ENCODE measurements at regions not wholly inside any gene's neighbourhood (a gene's known extent, or its start where the extent isn't known, plus 50 kb on each side); places are given as distances from the start of the nearest gene placed in this dataset.
"Not testable (repeated sequence)": the region's sequence is repeated elsewhere in the genome, so short reads cannot be mapped to it uniquely, and the experiment has no call there.

DNA sequence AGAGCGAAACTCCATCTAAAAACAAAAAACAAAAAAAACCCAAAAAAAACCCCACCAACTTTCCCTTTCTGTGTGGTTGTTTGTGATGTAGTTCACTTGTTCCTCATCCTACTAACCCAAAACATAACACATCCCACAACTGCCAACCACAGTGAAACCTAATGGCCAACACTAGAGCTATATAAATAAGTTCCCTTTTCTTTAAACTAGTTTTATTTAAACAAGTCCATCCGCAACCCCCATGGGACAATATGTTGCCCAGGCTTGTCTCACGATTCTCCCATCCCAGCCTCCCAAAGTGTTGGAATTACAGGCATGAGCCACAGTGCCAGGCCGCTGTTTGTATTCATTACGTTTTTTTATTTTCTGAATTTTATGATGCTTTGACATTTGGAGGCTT is 71.2 kb upstream of the ADGRE5 start:
- Histone ChIP-seq H3K4me3 (no peak overlapping the region), H3K9me3 (no peaks in the 10 kb centered on the region), H3K36me3 (replicated peaks in 1 of 2; ENCODE audit: insufficient read depth in 1 of 2, low read depth in 2 of 2) (no peaks in the 10 kb centered on the region), H3K27ac (no peak overlapping the region), H3K4me1 (no peaks in the 10 kb centered on the region), H3K27me3 (no peaks in the 10 kb centered on the region)
- ATAC-seq = no peak
- intact Hi-C loops (cut with DNase I) = no loop called here
- 67 to 70% methylated on average over 5 of the region's 5 CpGs for WGBS, 2 donors
- no peak for TF ChIP-seq POLR2A (IDR thresholded peaks at IDR 0.05)
- TF ChIP-seq, protein P1, sequence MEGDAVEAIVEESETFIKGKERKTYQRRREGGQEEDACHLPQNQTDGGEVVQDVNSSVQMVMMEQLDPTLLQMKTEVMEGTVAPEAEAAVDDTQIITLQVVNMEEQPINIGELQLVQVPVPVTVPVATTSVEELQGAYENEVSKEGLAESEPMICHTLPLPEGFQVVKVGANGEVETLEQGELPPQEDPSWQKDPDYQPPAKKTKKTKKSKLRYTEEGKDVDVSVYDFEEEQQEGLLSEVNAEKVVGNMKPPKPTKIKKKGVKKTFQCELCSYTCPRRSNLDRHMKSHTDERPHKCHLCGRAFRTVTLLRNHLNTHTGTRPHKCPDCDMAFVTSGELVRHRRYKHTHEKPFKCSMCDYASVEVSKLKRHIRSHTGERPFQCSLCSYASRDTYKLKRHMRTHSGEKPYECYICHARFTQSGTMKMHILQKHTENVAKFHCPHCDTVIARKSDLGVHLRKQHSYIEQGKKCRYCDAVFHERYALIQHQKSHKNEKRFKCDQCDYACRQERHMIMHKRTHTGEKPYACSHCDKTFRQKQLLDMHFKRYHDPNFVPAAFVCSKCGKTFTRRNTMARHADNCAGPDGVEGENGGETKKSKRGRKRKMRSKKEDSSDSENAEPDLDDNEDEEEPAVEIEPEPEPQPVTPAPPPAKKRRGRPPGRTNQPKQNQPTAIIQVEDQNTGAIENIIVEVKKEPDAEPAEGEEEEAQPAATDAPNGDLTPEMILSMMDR (IDR thresholded peaks at IDR 0.05) = no peak
- DNase-seq = no peak

DNA sequence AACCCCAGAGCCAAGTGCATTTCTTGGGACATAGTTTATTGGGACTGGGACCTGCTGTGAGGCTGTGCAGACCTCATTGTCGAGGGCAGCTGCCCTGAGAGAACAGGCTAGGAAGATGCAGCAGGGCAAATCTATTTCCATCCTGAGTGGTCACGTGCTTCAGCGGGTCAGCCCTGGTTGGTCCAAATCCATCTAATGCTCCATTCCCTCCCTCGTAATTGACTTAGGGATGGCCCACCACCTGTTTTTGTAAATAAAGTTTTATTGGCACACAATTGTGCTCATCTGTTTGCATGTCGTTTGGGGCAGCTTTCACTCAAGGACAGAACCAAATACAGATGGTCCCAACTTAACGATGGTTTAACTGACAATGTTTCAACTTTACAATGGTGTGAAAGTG is 75.5 kb upstream of the ADGRE5 start:
- no peak for ATAC-seq
- H3K36me3 ChIP-seq (replicated peaks in 1 of 2; ENCODE audit: insufficient read depth in 1 of 2, low read depth in 2 of 2) = no peaks in the 10 kb centered on the region
- TF ChIP-seq, protein P1 (IDR thresholded peaks at IDR 0.05) = no peak
- TF ChIP-seq POLR2A (IDR thresholded peaks at IDR 0.05) = no peak
- no peak for DNase-seq
- no peaks in the 10 kb centered on the region for H3K27me3 ChIP-seq
- no peaks in the 10 kb centered on the region for H3K4me1 ChIP-seq
- intact Hi-C loops (cut with DNase I) = no loop called here
- no peaks in the 10 kb centered on the region for H3K9me3 ChIP-seq
- H3K4me3 ChIP-seq = no peak overlapping the region
- H3K27ac ChIP-seq = no peak overlapping the region
- 50 to 55% methylated on average over 4 to 6 of the region's 6 CpGs for WGBS, 2 donors

DNA sequence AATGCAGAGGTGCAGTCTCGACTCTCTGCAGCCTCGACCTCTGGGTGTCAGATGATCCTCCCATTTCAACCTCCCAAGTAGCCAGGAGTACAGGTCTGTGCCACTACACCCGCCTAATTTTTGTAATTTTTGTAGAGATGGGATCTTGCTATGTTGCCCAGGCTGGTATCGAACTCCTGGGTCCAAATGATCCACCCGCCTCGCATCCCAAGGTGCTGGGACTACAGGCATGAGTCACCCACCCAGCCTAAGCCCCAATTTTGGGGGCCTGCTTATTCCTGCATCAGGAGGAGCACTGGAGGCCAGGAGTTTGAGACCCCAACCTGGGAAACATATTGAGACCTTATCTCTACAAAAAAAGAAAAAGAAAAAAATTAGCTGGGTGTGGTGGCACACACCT is 80.1 kb upstream of the ADGRE5 start:
- intact Hi-C loops (cut with DNase I) = no loop called here
- Histone ChIP-seq H3K27ac (no peak overlapping the region), H3K4me3 (no peak overlapping the region), H3K4me1 (no peaks in the 10 kb centered on the region), H3K27me3 (no peaks in the 10 kb centered on the region), H3K9me3 (no peaks in the 10 kb centered on the region), H3K36me3 (replicated peaks in 1 of 2; ENCODE audit: insufficient read depth in 1 of 2, low read depth in 2 of 2) (no peaks in the 10 kb centered on the region)
- 77 to 88% methylated on average over 6 of the region's 6 CpGs for WGBS, 2 donors
- ATAC-seq (no peak), DNase-seq (no peak)
- TF ChIP-seq, protein P1 (IDR thresholded peaks at IDR 0.05) = no peak
- no peak for TF ChIP-seq POLR2A (IDR thresholded peaks at IDR 0.05)

DNA sequence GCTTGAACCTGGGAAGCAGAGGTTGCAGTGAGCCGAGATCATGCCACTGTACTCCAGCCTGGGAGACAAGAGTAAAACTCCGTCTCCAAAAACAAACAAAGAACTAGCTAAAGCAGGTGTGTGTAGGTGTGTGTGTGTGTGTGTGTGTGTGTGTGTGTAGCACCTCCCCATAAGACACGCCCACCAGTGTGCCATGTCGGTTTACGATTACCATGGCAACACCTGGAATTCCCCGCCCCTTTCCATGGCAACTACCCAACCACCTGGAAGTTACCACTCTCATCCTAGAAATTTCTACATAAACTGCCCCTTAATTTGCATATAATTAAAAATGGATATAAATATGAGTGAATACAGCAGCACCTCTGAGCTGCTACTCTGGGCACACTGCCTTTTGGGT is 80.9 kb upstream of the ADGRE5 start:
- WGBS, 2 donors = 58 to 59% methylated on average over 6 of the region's 6 CpGs
- TF ChIP-seq POLR2A (IDR thresholded peaks at IDR 0.05) = no peak
- TF ChIP-seq, protein P1 (IDR thresholded peaks at IDR 0.05) = no peak
- intact Hi-C loops (cut with DNase I) = no loop called here
- Histone ChIP-seq H3K9me3 (no peaks in the 10 kb centered on the region), H3K4me1 (no peaks in the 10 kb centered on the region), H3K36me3 (replicated peaks in 1 of 2; ENCODE audit: insufficient read depth in 1 of 2, low read depth in 2 of 2) (no peaks in the 10 kb centered on the region), H3K27ac (no peak overlapping the region), H3K27me3 (no peaks in the 10 kb centered on the region), H3K4me3 (no peak overlapping the region)
- DNase-seq (no peak), ATAC-seq (no peak)

DNA sequence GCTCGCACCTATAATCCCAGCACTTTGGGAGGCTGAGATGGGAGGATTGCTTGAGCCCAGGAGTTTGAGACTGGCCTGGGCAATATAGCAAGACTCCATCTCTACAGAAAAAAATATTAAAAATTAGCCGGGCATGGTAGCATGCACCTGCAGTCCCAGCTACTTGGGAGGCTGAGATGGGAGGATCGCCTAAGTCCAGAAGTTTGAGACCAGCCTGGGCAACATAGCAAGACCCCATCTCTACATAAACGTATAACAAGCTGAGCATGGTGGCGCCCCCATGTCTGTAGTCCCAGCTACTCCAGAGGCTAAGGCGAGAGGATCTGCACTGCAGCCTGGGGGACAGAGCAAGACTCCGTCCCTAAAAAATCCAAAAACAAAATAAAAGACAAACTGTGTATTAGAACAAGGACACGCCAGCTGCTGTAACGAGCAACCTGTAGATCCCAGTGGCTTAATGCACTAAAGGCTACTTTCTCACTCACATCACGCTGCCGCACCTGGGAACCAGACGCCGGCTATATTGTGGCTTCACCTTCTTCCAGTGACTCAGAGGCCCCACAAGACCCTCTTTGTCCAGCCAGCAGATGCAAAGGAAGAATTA is 81.9 kb upstream of the ADGRE5 start:
- H3K36me3 ChIP-seq (replicated peaks in 1 of 2; ENCODE audit: insufficient read depth in 1 of 2, low read depth in 2 of 2); H3K27me3 ChIP-seq; H3K4me3 ChIP-seq; H3K4me1 ChIP-seq; DNase-seq; ATAC-seq; H3K9me3 ChIP-seq; intact Hi-C loops (cut with DNase I); H3K27ac ChIP-seq: not testable (repeated sequence)
- whole genome bisulfite sequencing, 2 donors = 85 to 88% methylated on average over 10 to 13 of the region's 13 CpGs

DNA sequence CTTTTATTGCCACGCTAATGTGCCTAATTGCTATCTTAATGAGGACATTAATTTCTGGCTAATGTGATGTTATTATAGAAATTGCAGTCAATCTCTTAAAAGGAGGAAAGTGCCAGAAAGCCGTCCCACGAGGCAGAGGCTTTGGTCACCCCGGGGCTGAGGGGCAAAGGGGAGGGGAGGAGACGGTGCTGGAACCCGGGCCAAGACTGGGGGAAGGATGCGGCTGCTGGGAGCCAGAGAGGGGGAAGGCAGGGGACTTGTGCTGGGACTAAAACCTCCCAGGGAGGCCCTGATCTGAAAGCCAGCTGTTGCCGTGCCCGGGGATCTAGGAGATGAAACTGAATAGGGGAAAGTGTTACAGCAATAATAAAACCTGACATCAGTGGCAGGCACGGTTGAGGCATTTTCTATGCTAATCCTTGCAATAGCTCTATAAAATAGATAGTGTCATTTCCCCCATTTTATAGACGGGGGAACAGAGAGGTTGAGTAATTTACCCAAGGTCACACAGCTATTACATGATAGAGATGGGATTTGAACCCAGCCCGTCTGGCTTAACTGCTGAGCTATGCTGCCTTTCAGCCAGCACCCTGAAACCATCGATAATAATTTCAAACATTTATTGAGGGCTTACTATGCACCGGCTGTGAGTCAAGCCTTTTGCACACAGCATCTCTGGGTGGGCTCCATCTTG is 83.2 kb upstream of the ADGRE5 start:
- ATAC-seq; DNase-seq; intact Hi-C loops (cut with DNase I); H3K27me3 ChIP-seq; H3K4me1 ChIP-seq; H3K27ac ChIP-seq; H3K4me3 ChIP-seq; H3K9me3 ChIP-seq; H3K36me3 ChIP-seq (replicated peaks in 1 of 2; ENCODE audit: insufficient read depth in 1 of 2, low read depth in 2 of 2): not testable (repeated sequence)
- WGBS, 2 donors = 30 to 32% methylated on average over 13 to 14 of the region's 14 CpGs

DNA sequence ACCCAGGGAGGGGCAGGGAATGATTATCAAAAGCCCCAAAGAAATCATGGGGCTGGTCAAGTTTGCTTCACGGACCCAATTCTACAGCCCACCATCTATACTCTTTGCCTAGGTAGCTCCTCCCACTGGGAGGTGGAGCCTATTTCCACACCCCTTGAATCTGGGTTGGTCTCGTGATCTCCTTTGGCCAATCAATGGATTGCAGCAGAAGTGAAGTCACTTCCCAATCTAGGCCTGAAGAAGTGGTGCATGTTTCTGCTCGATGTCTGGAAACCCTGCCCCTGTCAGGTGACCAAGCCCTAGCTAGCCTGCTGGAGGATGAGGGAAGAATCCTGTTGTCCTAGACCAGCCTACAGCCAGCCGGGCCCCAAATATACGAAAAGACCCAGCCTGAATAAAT is 86.3 kb upstream of the ADGRE5 start:
- H3K27me3 ChIP-seq; intact Hi-C loops (cut with DNase I); ATAC-seq; H3K36me3 ChIP-seq (replicated peaks in 1 of 2; ENCODE audit: insufficient read depth in 1 of 2, low read depth in 2 of 2); H3K4me3 ChIP-seq; DNase-seq; H3K9me3 ChIP-seq; H3K4me1 ChIP-seq; H3K27ac ChIP-seq: not testable (repeated sequence)
- 67 to 73% methylated on average over 5 of the region's 5 CpGs for WGBS, 2 donors

DNA sequence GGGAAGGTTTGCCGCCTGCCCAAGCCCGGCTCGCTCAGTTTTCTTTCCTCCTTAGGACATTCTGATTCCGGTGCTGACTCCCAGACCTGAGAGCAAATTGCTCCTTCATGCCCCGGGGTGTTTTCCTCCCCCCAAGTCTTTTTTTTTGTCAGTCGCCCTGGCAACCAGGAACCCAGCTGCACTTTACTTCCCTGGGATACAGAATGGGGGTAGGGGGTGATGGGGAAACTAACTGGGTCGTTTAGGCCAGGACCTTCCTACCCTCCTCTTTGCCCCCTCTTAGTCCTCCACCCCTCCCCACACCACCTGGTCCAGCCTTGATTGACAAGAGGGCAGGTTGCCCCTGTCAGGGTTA is 87.5 kb upstream of the ADGRE5 start:
- H3K4me3 ChIP-seq; DNase-seq; H3K4me1 ChIP-seq; H3K36me3 ChIP-seq (replicated peaks in 1 of 2; ENCODE audit: insufficient read depth in 1 of 2, low read depth in 2 of 2); H3K27ac ChIP-seq; H3K9me3 ChIP-seq; ATAC-seq; intact Hi-C loops (cut with DNase I); H3K27me3 ChIP-seq: not testable (repeated sequence)
- 18 to 23% methylated on average over 4 to 7 of the region's 7 CpGs for WGBS, 2 donors
